NB4 (cell line): ENCODE measurements at regions not wholly inside any gene's neighbourhood (a gene's known extent, or its start where the extent isn't known, plus 50 kb on each side); places are given as distances from the start of the nearest gene placed in this dataset.

Experiments
- CTCF ChIP-seq: IDR thresholded peaks from one replicate; pipeline ENCODE4 v1.5.1; 2012; ENCODE audit warnings: low read depth, low read length
- MAX ChIP-seq: IDR thresholded peaks from 2 replicates; pipeline ENCODE4 v1.6.1; 2011; ENCODE audit warnings: low read depth, low read length
- MYC ChIP-seq: IDR thresholded peaks from 2 replicates; pipeline ENCODE4 v1.6.1; 2011; ENCODE audit warnings: low read depth, low read length
- POLR2A ChIP-seq: IDR thresholded peaks from 2 replicates; pipeline ENCODE4 v1.6.1; 2011; ENCODE audit warnings: mild to moderate bottlenecking; ENCODE audit not compliant: insufficient read length; ENCODE audit errors: extremely low read depth

- TF ChIP-seq CTCF (no peak), POLR2A (no peak), MYC (no peak), MAX (no peak)
Measured at GRCh38 chr9:75604661-75605060, 285.8 kb upstream of the PCSK5 start.
